Testis (tissue), 2 donors: ENCODE measurements at regions not wholly inside any gene's neighbourhood (a gene's known extent, or its start where the extent isn't known, plus 50 kb on each side); places are given as distances from the start of the nearest gene placed in this dataset.

ENCODE experiments used
- DNase-seq: peaks from one replicate; pipeline ENCODE4 v3.0.0-alpha.2; 2019
- H3K27ac ChIP-seq, 2 donors: fragments of 200-600 bp; sonication (generic); one replicate each; pipeline ENCODE4 v1.5.1; 2019
- H3K27me3 ChIP-seq: fragments of 200-600 bp; sonication (generic); one replicate; pipeline ENCODE4 v1.5.1; 2019
- H3K36me3 ChIP-seq: fragments of 200-600 bp; sonication (generic); one replicate; pipeline ENCODE4 v1.5.1; 2017; ENCODE audit warnings: low read depth; ENCODE audit errors: missing control alignments
- H3K4me1 ChIP-seq: fragments of 200-600 bp; sonication (generic); one replicate; pipeline ENCODE4 v1.5.1; 2019
- H3K4me3 ChIP-seq, 2 donors: fragments of 200-600 bp; sonication (generic); one replicate each; pipeline ENCODE4 v1.5.1; 2017 to 2019
- H3K9me3 ChIP-seq: fragments of 200-600 bp; sonication (generic); one replicate; pipeline ENCODE4 v1.5.1; 2017
- POLR2A ChIP-seq: fragments of 450-650 bp; IDR thresholded peaks from one replicate; pipeline ENCODE4 v1.6.1; 2017; ENCODE audit warnings: antibody characterized with exemption, mild to moderate bottlenecking, moderate library complexity
- WGBS, 2 donors: methylation state at CpG; one replicate each; pipeline ENCODE4 v1.1.5; 2018; 5-methylcytosine and 5-hydroxymethylcytosine counted together
- intact Hi-C: fragments of 100-400 bp; cut with DNase I; formaldehyde crosslinking; loops from one replicate; pipeline ENCODE4 v1.15.1; 2023; ENCODE audit warnings: low total_unique reads
- TF ChIP-seq, protein P1 (sequence below), 3 experiments: fragments of 450-650 bp in 2 of 3; fragments of 200-600 bp in 1 of 3; sonication (generic) in 1 of 3; IDR thresholded peaks; one replicate each; pipeline ENCODE4 v1.5.1; 2016 to 2019; ENCODE audit warnings: antibody characterized with exemption in 3 of 3, mild to moderate bottlenecking in 2 of 3, moderate library complexity in 1 of 3

DNA sequence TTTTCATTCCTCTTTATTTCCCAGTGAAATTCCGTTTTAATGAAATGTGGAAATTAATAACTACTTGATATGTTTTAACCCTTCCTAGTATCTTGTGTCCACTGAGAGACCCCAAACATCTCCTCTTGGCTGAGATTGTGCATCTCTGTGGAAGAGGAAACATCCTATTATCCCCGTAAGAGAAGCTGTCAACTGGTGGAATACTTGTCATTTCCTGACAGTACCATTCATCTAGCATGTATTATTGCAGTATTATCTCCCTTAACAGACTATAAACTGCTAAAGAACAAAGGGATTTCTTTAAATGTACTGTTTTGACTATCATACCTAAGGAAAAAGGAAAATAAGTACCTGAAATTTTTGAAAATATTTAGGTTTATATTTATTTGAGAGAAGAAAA lies 277.3 kb upstream of the SLC7A11 start:
- no peak overlapping the region for H3K4me3 ChIP-seq
- no peak for DNase-seq
- no peaks in the 10 kb centered on the region for H3K9me3 ChIP-seq
- intact Hi-C loops = no loop called here
- WGBS, 2 donors = 23 to 33% methylated on average over 2 of the region's 2 CpGs
- TF ChIP-seq, protein P1, sequence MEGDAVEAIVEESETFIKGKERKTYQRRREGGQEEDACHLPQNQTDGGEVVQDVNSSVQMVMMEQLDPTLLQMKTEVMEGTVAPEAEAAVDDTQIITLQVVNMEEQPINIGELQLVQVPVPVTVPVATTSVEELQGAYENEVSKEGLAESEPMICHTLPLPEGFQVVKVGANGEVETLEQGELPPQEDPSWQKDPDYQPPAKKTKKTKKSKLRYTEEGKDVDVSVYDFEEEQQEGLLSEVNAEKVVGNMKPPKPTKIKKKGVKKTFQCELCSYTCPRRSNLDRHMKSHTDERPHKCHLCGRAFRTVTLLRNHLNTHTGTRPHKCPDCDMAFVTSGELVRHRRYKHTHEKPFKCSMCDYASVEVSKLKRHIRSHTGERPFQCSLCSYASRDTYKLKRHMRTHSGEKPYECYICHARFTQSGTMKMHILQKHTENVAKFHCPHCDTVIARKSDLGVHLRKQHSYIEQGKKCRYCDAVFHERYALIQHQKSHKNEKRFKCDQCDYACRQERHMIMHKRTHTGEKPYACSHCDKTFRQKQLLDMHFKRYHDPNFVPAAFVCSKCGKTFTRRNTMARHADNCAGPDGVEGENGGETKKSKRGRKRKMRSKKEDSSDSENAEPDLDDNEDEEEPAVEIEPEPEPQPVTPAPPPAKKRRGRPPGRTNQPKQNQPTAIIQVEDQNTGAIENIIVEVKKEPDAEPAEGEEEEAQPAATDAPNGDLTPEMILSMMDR (IDR thresholded peaks at IDR 0.05) = no peak
- TF ChIP-seq POLR2A = no peak
- H3K27ac ChIP-seq = no peak overlapping the region
- no peaks in the 10 kb centered on the region for H3K36me3 ChIP-seq
- no peaks in the 10 kb centered on the region for H3K27me3 ChIP-seq
- H3K4me1 ChIP-seq = no peaks in the 10 kb centered on the region

DNA sequence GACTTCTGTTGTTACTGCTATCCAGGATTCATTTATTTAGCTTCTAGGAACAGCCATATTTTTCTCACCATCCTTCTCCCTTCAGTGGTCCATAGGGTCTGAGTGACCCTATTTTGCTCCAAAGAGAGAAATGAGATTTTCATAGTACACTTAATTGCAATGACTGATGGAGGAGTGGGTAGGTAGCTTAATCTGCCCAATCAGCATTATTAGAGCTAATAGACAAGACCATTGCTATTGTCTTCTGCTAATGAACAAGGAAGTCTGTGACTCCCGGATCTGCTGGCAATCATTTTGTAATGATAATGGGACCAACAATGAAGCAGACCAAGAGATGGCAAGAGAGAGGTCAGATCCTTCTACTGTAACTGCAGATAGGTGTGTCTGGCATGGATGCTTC lies 271.4 kb upstream of the SLC7A11 start:
- no peak for DNase-seq
- H3K4me1 ChIP-seq = no peaks in the 10 kb centered on the region
- no peaks in the 10 kb centered on the region for H3K9me3 ChIP-seq
- TF ChIP-seq, protein P1 (IDR thresholded peaks at IDR 0.05) = no peak
- TF ChIP-seq POLR2A = no peak
- no peak overlapping the region for H3K4me3 ChIP-seq
- no peaks in the 10 kb centered on the region for H3K36me3 ChIP-seq
- no peak overlapping the region for H3K27ac ChIP-seq
- WGBS, 2 donors = 71 to 80% methylated on average over 1 of the region's 1 CpG
- H3K27me3 ChIP-seq = no peaks in the 10 kb centered on the region
- intact Hi-C loops = no loop called here

DNA sequence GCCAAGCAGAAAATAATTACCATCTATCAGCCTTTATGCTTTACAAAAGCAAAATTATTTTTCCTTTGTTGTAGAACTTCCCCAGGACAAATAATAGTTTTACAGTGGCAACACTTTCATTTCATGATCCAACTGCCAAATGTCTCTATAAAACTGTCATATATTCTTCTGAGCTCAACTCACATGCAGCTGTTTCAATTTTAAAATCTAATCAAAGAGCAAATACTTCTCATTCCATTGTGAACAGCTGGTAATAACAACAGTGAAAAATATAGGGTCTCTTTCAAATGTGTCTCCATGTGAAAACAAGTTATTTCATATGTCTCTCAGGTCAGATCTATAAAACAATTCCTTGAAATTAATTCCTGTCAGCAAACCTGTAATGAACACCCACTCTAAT lies 270.6 kb upstream of the SLC7A11 start:
- Histone ChIP-seq H3K4me3 (no peak overlapping the region), H3K4me1 (no peaks in the 10 kb centered on the region), H3K36me3 (no peaks in the 10 kb centered on the region), H3K9me3 (no peaks in the 10 kb centered on the region), H3K27ac (no peak overlapping the region), H3K27me3 (no peaks in the 10 kb centered on the region)
- intact Hi-C loops = no loop called here
- no peak for TF ChIP-seq POLR2A
- TF ChIP-seq, protein P1 (IDR thresholded peaks at IDR 0.05) = no peak
- no peak for DNase-seq

DNA sequence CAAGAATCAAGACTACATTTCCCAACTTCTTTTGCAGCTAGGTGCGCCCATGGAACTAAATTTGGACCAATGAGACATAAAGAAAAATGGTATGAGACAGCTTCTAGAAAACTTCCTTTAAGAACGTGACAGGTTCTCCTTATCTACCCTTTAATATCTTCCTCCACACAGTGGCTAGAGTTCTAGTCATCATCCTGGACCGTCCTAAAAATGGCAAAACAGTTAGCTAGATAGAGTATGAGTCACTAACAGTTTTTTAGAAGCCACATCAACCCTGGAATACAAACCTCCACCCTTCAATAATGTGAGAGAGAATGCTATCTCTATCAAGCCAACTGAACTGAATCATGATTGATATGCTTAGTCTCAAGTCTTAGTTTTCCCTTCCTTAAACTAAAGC lies 267.9 kb upstream of the SLC7A11 start:
- intact Hi-C loops = no loop called here
- no peak for DNase-seq
- WGBS, 2 donors = 73 to 76% methylated on average over 3 of the region's 3 CpGs
- H3K4me3 ChIP-seq = no peak overlapping the region
- no peak for TF ChIP-seq POLR2A
- no peaks in the 10 kb centered on the region for H3K27me3 ChIP-seq
- no peaks in the 10 kb centered on the region for H3K4me1 ChIP-seq
- H3K36me3 ChIP-seq = no peaks in the 10 kb centered on the region
- no peaks in the 10 kb centered on the region for H3K9me3 ChIP-seq
- no peak overlapping the region for H3K27ac ChIP-seq

DNA sequence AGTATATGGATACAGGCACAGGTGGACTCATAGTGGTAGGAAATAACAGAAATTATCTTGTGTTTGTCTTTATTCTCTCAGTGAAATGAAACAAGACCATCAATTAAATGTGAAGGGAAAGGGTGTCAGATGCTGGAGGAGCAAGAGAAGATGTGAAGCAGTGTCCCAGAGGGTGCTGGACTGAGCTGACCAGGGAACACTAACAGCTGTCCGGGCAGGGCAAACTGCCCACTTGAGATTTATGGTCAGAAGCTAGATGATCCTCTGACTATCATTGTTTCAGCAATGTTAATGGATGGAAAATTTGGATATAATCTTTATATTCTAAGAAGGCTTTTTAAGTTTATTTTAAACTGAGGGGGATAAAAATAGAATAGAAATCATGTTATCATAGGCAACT lies 267.2 kb upstream of the SLC7A11 start:
- Histone ChIP-seq H3K27me3 (no peaks in the 10 kb centered on the region), H3K9me3 (no peaks in the 10 kb centered on the region), H3K36me3 (no peaks in the 10 kb centered on the region), H3K4me1 (no peaks in the 10 kb centered on the region), H3K27ac (no peak overlapping the region), H3K4me3 (no peak overlapping the region)
- DNase-seq = no peak
- TF ChIP-seq POLR2A = no peak
- TF ChIP-seq, protein P1 (IDR thresholded peaks at IDR 0.05) = no peak
- intact Hi-C loops = no loop called here
- WGBS, 2 donors = 36 to 39% methylated on average over 1 of the region's 1 CpG
